HG02759 (cell line): ENCODE measurements at regions not wholly inside any gene's neighbourhood (a gene's known extent, or its start where the extent isn't known, plus 50 kb on each side); places are given as distances from the start of the nearest gene placed in this dataset.

Source experiments
- ATAC-seq: cut with Tn5 transposase; IDR thresholded peaks from one replicate; pipeline ENCODE4 v1.9.1; 2021; ENCODE audit warnings: mild to moderate bottlenecking, moderate library complexity; ENCODE audit not compliant: unreplicated experiment

GRCh38 chr3:104992676-104993075 is 374.0 kb upstream of the ALCAM start:
- ATAC-seq = no peak

GRCh38 chr3:105006164-105006563 is 360.5 kb upstream of the ALCAM start:
- no peak for ATAC-seq

- no peak for ATAC-seq
Measured at GRCh38 chr3:105013657-105014056, 353.1 kb upstream of the ALCAM start.

GRCh38 chr3:105014631-105015030 is 352.1 kb upstream of the ALCAM start:
- ATAC-seq = no peak

GRCh38 chr3:105022813-105023212 is 343.9 kb upstream of the ALCAM start:
- ATAC-seq = no peak

- ATAC-seq = no peak
Measured at GRCh38 chr3:105030211-105030610, 336.5 kb upstream of the ALCAM start.

GRCh38 chr3:105032541-105032940 is 334.2 kb upstream of the ALCAM start:
- ATAC-seq = no peak

- no peak for ATAC-seq
Measured at GRCh38 chr3:105033081-105033480, 333.6 kb upstream of the ALCAM start.

GRCh38 chr3:105039004-105039403 is 327.7 kb upstream of the ALCAM start:
- ATAC-seq = no peak

- no peak for ATAC-seq
Measured at GRCh38 chr3:105040026-105040622, 326.6 kb upstream of the ALCAM start.

- no peak for ATAC-seq
Measured at GRCh38 chr3:105042586-105042985, 324.1 kb upstream of the ALCAM start.

GRCh38 chr3:105051111-105051510 is 315.6 kb upstream of the ALCAM start:
- no peak for ATAC-seq

- ATAC-seq = no peak
Measured at GRCh38 chr3:105051972-105052371, 314.7 kb upstream of the ALCAM start.

- ATAC-seq = no peak
Measured at GRCh38 chr3:105062853-105063252, 303.9 kb upstream of the ALCAM start.

GRCh38 chr3:105065895-105066839 is 300.5 kb upstream of the ALCAM start:
- ATAC-seq = no peak

- ATAC-seq = no peak
Measured at GRCh38 chr3:105067361-105067760, 299.3 kb upstream of the ALCAM start.

GRCh38 chr3:105077060-105077822 is 289.5 kb upstream of the ALCAM start:
- ATAC-seq = no peak

GRCh38 chr3:105083945-105084344 is 282.8 kb upstream of the ALCAM start:
- no peak for ATAC-seq

GRCh38 chr3:105085506-105085905 is 281.2 kb upstream of the ALCAM start:
- ATAC-seq = no peak

- no peak for ATAC-seq
Measured at GRCh38 chr3:105093371-105094252, 273.1 kb upstream of the ALCAM start.

GRCh38 chr3:105094588-105094987 is 272.1 kb upstream of the ALCAM start:
- ATAC-seq = no peak
